Spinal cord (tissue), 9 donors: ENCODE measurements at regions not wholly inside any gene's neighbourhood (a gene's known extent, or its start where the extent isn't known, plus 50 kb on each side); places are given as distances from the start of the nearest gene placed in this dataset.

ENCODE experiments used
- DNase-seq, 6 donors: peaks; one replicate each; pipeline versions ENCODE4 v3.0.0 to v3.0.0-alpha.2; 2013 to 2015; ENCODE audit warnings: low spot score in 6 of 6, low read depth in 4 of 6
- H3K27ac ChIP-seq: one replicate; pipeline ENCODE4 v1.5.1; 2013; ENCODE audit warnings: low read depth, low read length, control low read depth
- H3K27me3 ChIP-seq: one replicate; pipeline ENCODE4 v1.6.1; 2013; ENCODE audit warnings: low read length; ENCODE audit not compliant: control insufficient read depth, insufficient read depth
- H3K36me3 ChIP-seq: one replicate; pipeline ENCODE4 v1.6.1; 2013; ENCODE audit warnings: low read length; ENCODE audit not compliant: control insufficient read depth, insufficient read depth
- H3K4me1 ChIP-seq: one replicate; pipeline ENCODE4 v1.6.1; 2013; ENCODE audit warnings: low read length; ENCODE audit not compliant: control insufficient read depth, insufficient read depth
- H3K4me3 ChIP-seq: one replicate; pipeline ENCODE4 v1.5.1; 2013; ENCODE audit warnings: low read depth, low read length, control low read depth
- H3K9me3 ChIP-seq: one replicate; pipeline ENCODE4 v1.6.1; 2013; ENCODE audit warnings: low read length; ENCODE audit not compliant: control insufficient read depth, insufficient read depth
- whole genome bisulfite sequencing: methylation state at CpG from one replicate; pipeline ENCODE4 v1.1.5; 2013; ENCODE audit warnings: missing lambda C conversion rate; ENCODE audit not compliant: insufficient coverage; 5-methylcytosine and 5-hydroxymethylcytosine counted together
- donor health status: healthy.

GRCh38 chrX:39674490-39675161 lies 423.1 kb downstream of the BCOR start:
- H3K27ac ChIP-seq, result peak overlapping the region; percentile 61
- no peaks in the 10 kb centered on the region for H3K27me3 ChIP-seq
- H3K9me3 ChIP-seq, result no peaks in the 10 kb centered on the region
- no peak for DNase-seq
- WGBS, result 39% methylated on average over 4 of the region's 5 CpGs
- no peaks in the 10 kb centered on the region for H3K36me3 ChIP-seq
- peaks cover 31% of the 10 kb centered on the region for H3K4me1 ChIP-seq
- H3K4me3 ChIP-seq, result no peak overlapping the region

GRCh38 chrX:39675162-39675553 lies 422.6 kb downstream of the BCOR start:
- H3K27ac ChIP-seq, result peak overlapping the region; percentile 61
- 49% methylated on average over 2 of the region's 6 CpGs for WGBS
- no peaks in the 10 kb centered on the region for H3K27me3 ChIP-seq
- H3K4me3 ChIP-seq, result no peak overlapping the region
- peaks cover 33% of the 10 kb centered on the region for H3K4me1 ChIP-seq
- H3K9me3 ChIP-seq, result no peaks in the 10 kb centered on the region
- no peak for DNase-seq
- no peaks in the 10 kb centered on the region for H3K36me3 ChIP-seq

GRCh38 chrX:39675619-39676018 lies 422.1 kb downstream of the BCOR start:
- Histone ChIP-seq H3K4me3 (no peak overlapping the region), H3K9me3 (no peaks in the 10 kb centered on the region), H3K27ac (no peak overlapping the region), H3K4me1 (peaks cover 33% of the 10 kb centered on the region), H3K27me3 (no peaks in the 10 kb centered on the region), H3K36me3 (no peaks in the 10 kb centered on the region)
- no peak for DNase-seq
- 56% methylated on average over 1 of the region's 2 CpGs for WGBS

GRCh38 chrX:39676434-39676833 lies 421.3 kb downstream of the BCOR start:
- WGBS, result 80% methylated on average over 1 of the region's 3 CpGs
- Histone ChIP-seq H3K4me1 (peaks cover 33% of the 10 kb centered on the region), H3K36me3 (no peaks in the 10 kb centered on the region), H3K9me3 (no peaks in the 10 kb centered on the region), H3K27ac (no peak overlapping the region), H3K4me3 (no peak overlapping the region), H3K27me3 (peaks cover 4% of the 10 kb centered on the region)
- DNase-seq, result no peak

GRCh38 chrX:39677585-39677977 lies 420.2 kb downstream of the BCOR start:
- DNase-seq, result no peak
- peaks cover 41% of the 10 kb centered on the region for H3K4me1 ChIP-seq
- no peaks in the 10 kb centered on the region for H3K9me3 ChIP-seq
- H3K27me3 ChIP-seq, result peaks cover 4% of the 10 kb centered on the region
- H3K36me3 ChIP-seq, result no peaks in the 10 kb centered on the region
- no peak overlapping the region for H3K4me3 ChIP-seq
- H3K27ac ChIP-seq, result peak overlapping the region; percentile 71
- 50% methylated on average over 3 of the region's 3 CpGs for WGBS

GRCh38 chrX:39677978-39678791 lies 419.6 kb downstream of the BCOR start:
- WGBS, result 56% methylated on average over 11 of the region's 19 CpGs
- Histone ChIP-seq H3K36me3 (no peaks in the 10 kb centered on the region), H3K9me3 (no peaks in the 10 kb centered on the region), H3K27ac (peak overlapping the region; percentile 79), H3K4me1 (peaks cover 41% of the 10 kb centered on the region), H3K27me3 (peaks cover 4% of the 10 kb centered on the region), H3K4me3 (no peak overlapping the region)
- DNase-seq, result peak in 2 of 6 donors; percentile 58 to 75

DNA sequence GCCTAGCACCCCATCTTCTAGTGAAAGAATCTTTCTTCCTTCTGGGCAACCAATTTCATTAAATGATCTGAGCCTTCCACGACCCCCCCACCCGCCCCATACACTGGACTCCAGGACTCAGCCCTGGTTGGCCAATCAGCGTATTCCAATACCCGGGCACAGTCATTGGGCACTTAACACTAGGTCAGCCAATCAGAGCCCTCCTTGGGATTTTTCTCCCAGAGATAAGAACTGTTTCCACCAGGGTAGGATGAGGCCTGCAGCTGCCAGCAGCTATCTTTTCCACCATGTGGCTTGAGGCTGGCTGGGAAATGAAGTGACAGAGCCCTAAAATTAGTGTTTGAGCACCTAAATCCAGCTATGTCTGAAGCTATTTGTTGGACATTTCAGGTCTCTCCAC lies 418.8 kb downstream of the BCOR start:
- no peaks in the 10 kb centered on the region for H3K36me3 ChIP-seq
- H3K27me3 ChIP-seq, result peaks cover 4% of the 10 kb centered on the region
- H3K4me3 ChIP-seq, result no peak overlapping the region
- peak in 2 of 6 donors; percentile 40 to 43 for DNase-seq
- H3K27ac ChIP-seq, result peak overlapping the region; percentile 79
- H3K4me1 ChIP-seq, result peaks cover 41% of the 10 kb centered on the region
- 13% methylated on average over 1 of the region's 4 CpGs for WGBS
- no peaks in the 10 kb centered on the region for H3K9me3 ChIP-seq

- Histone ChIP-seq H3K27ac (peak overlapping the region; percentile 73), H3K27me3 (peaks cover 4% of the 10 kb centered on the region), H3K36me3 (no peaks in the 10 kb centered on the region), H3K4me1 (peaks cover 41% of the 10 kb centered on the region), H3K4me3 (no peak overlapping the region), H3K9me3 (no peaks in the 10 kb centered on the region)
- DNase-seq, result no peak
- WGBS, result 87% methylated on average over 8 of the region's 8 CpGs
Observed at GRCh38 chrX:39679497-39680157, 418.1 kb downstream of the BCOR start.

DNA sequence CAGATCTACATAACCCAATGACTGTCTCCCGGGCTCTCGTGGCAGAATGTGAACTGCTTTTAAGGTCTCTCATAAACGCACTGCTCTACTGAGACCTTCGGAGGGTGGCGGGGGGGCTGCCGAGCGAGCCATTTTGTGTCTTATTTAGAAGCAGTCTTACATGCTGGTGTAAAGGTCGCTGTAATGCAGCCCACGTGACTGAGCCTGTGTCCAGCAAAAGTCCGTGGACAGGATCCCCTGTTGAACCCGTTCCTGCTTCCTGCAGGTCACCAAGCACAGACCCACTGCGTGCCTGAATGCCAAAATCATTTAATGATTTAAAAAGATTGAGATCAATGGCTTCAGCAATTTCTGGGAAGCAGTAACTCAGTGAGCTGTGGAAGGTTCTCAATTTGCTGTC lies 415.9 kb downstream of the BCOR start:
- WGBS, result 53% methylated on average over 10 of the region's 12 CpGs
- H3K4me3 ChIP-seq, result no peak overlapping the region

More for the DNA sequence above, 415.9 kb downstream of the BCOR start:
- H3K4me1 ChIP-seq, result peaks cover 34% of the 10 kb centered on the region
- DNase-seq, result peak in 1 of 6 donors; percentile 56
- no peaks in the 10 kb centered on the region for H3K9me3 ChIP-seq
- H3K27me3 ChIP-seq, result peaks cover 4% of the 10 kb centered on the region
- H3K27ac ChIP-seq, result no peak overlapping the region
- H3K36me3 ChIP-seq, result no peaks in the 10 kb centered on the region
